GM21423 (cell line): ENCODE measurements at regions not wholly inside any gene's neighbourhood (a gene's known extent, or its start where the extent isn't known, plus 50 kb on each side); places are given as distances from the start of the nearest gene placed in this dataset.
"Not testable (repeated sequence)": the region's sequence is repeated elsewhere in the genome, so short reads cannot be mapped to it uniquely, and the experiment has no call there.

Experiments used
- ATAC-seq: cut with Tn5 transposase; IDR thresholded peaks from one replicate; pipeline ENCODE4 v1.9.1; 2021; ENCODE audit warnings: mild to moderate bottlenecking, moderate library complexity; ENCODE audit not compliant: unreplicated experiment

DNA sequence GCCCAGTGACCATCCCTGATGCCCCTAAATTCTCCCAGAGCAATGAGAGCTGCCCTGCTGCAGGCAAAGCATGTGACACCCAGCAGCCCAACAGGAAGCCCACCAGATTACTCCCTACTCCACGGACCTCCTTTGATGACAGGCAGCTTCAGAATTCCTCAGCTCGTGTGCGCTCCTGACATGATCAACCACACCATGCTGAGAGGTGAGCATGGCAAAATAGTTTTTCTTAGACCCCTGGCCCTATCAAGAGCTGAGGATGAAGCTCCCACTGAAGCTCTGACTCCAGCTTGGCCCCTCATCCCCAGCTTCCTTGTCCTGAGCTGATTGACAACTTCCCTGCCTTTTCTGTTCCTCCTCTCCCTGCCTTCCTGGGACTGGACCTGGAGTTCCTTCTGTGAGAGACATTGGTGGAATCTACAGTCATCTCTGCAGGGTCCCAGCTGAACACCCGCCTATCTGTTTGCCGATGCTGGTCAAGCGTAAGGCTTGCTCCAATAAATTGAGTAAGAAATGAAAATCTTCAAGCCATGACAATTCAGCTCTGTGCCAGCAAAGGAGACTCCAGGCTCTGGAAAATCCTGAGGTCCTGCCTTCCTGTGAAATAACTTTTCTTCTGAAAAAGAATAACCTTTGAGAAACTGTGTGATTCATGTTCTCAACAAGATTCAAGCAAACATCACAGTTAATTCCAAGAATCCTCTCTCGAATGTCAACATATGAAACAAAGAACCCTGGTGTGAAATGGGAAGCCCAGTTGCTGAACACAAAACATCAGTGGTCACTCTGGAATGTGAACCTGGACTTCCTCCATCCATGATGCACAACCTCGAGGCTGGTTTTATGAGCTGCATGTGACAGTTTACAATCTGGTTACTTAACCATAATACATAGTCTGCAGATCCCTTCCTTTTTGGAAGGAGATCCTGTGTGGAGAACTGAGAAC lies 201.1 kb downstream of the SPP2 start:
- no peak for ATAC-seq

- ATAC-seq = no peak
These were observed 200.4 kb downstream of the SPP2 start for GRCh38 chr2:234250926-234251325.

DNA sequence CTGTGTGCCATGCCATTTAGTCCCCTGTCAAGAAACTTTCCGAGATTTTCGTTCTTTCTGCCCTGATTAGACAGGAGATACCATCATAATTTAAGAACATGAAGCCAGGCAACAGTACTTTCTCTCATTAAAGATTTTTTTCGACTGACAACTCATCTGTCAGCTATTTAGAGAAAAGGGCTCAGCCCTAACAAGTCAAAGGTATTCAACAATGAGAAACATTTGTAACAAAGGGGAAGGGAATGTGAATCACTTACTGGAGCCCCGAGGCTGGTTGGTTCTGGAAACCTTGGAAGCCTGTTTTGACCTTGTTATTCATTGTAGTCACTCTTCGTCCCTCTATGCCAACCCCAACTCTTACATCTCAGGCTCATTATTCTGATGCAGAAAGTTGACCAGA lies 199.4 kb downstream of the SPP2 start:
- ATAC-seq = no peak

- no peak for ATAC-seq
These were observed 198.7 kb downstream of the SPP2 start for GRCh38 chr2:234249034-234249735.

GRCh38 chr2:234248213-234248710 lies 197.8 kb downstream of the SPP2 start:
- not testable (repeated sequence) for ATAC-seq

DNA sequence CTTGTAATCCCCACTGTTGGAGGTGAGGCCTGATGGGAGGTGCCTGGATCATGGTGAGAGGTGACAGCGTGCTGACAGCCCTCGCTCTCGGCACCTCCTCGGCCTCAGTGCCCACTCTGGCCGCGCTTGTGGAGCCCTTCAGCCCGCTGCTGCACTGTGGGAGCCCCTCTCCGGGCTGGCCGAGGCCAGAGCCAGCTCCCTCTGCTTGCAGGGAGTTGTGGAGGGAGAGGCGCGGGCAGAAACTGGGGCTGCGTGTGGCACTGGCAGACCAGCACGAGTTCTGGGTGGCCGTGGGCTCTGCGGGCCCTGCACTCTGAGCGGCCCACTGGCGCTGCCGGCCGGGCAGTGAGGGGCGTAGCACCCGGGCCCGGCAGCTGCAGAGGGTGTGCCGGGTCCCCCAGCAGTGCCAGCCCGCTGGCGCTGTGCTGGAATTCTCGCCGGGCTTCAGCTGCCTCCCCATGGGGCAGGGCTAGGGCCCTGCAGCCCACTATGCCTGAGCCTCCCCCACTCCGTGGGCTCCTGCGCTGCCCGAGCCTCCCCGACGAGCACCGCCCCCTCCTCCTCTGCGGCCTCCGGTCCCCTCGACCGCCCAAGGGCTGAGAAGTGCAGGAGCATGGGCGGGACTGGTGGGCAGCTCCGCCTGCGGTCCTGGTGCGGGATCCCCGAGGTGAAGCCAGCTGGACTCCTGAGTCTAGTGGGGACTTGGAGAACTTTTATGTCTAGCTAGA lies 197.1 kb downstream of the SPP2 start:
- ATAC-seq = no peak

DNA sequence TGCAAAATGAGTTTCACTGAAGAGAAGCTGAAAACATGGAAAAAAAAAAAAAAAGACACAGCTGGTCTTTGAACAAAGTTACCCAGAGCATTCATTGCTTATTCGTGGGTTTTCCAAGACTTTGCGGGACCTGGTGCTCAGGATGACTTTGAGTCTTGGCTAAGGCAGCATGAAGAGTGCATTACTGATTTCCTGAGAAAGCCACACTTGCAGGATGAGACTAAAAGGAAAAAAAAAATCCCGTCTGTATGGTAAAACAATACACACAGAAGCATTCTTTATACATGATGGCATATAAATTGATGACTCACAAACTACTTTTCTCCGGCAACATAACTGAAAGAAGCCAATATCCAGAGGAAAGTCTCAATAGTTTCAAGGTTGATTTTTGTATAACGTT lies 195.4 kb downstream of the SPP2 start:
- no peak for ATAC-seq

DNA sequence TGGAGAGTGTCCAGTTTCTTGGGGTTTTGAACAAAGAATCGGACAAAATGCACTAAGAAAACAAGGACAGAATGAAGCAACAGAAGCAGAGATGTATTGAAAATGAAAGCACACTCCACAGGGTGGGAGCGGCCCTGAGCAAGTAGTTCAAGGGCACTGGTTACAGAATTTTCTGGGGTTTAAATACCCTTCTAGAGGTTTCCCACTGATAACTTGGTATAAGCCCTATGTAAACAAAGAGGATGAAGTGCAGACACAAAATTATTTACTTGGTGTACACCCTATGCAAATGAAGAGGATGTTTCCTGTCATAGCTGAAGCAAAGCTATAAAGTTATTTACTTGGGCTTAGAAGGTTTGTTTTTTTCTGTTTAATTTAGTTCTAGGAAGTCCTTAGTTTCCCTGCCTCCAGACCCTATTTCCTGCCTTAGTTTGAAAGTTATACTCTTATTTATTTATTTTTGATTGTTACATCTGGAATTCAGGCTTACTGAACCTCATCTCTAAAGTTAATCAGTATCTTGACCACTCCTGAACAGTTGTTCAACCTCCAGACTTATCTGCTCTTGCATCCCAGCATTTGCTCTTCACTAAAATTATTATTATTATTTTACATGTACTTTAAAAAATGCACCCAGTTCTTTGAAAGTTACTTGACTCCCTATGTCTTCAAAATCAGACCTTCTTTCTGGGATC lies 193.5 kb downstream of the SPP2 start:
- no peak for ATAC-seq

DNA sequence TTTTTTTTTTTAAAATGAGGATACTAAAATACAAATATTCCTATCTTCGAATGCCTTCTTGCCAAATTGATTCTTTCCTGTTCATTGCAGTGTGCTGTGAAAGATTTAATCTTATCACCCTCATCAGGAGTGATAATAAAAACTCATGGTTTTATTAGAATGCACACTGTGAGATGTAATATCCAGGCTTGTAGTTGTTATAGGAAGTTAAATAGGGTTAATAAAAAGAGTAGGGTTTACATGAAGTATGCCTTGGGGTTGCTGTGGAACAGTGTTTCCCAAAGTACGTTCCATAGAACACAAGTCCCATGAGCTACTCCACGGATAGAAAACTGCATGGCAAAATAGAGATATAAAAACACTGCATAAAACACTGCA lies 191.9 kb downstream of the SPP2 start:
- ATAC-seq = no peak

GRCh38 chr2:234241656-234242458 lies 191.4 kb downstream of the SPP2 start:
- no peak for ATAC-seq

DNA sequence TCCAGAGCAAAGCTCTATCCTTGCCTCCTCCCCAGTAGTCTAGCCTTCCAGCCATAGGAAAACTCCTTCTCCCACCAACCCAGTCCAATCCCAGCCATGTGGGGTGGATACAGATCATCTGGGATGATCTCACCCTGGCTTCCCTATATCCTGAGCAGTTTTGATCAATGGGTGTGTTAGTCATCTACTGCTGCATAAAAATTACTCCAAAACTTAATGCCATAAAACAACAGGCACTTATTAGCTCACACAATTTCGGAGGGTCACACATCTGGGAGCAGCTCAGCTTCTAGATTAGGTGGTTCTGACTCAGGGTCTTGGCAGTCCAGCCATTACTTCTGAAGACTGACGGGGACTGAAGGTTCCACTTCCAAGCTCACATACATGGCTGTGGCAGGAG lies 190.4 kb downstream of the SPP2 start:
- ATAC-seq = no peak

GRCh38 chr2:234235191-234235590 lies 184.7 kb downstream of the SPP2 start:
- ATAC-seq = no peak

- no peak for ATAC-seq
These were observed 181.0 kb downstream of the SPP2 start for GRCh38 chr2:234231460-234231859.

DNA sequence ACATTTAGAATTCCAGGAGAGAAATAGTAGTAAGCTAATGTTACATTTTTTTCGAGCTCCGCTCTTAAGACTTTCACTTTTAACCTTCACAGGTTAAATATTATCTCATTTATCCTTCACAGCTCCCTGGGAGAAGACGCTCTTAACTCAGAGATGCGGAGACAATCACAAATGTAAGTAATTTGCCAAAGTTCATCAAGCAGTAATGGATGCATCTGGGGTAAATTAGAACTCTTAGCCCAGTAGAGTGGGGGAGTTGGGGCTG lies 168.5 kb downstream of the SPP2 start:
- no peak for ATAC-seq

- ATAC-seq = no peak
These were observed 168.0 kb downstream of the SPP2 start for GRCh38 chr2:234218266-234219045.

- ATAC-seq = no peak
These were observed 162.0 kb downstream of the SPP2 start for GRCh38 chr2:234212534-234212933.

GRCh38 chr2:234211797-234212196 lies 161.3 kb downstream of the SPP2 start:
- ATAC-seq = no peak

GRCh38 chr2:234206738-234207137 lies 156.2 kb downstream of the SPP2 start:
- no peak for ATAC-seq

GRCh38 chr2:234204480-234204879 lies 154.0 kb downstream of the SPP2 start:
- no peak for ATAC-seq
